ENCODE measurements at regions not wholly inside any gene's neighbourhood (a gene's known extent, or its start where the extent isn't known, plus 50 kb on each side); places are given as distances from the start of the nearest gene placed in this dataset.

- 61 to 86% methylated on average over 1 of the region's 1 CpG for WGBS, 2 donors
- Histone ChIP-seq H3K4me3 (no peak overlapping the region), H3K27ac (no peak overlapping the region), H3K9me3 (no peaks in the 10 kb centered on the region), H3K4me1 (no peaks in the 10 kb centered on the region), H3K27me3 (no peaks in the 10 kb centered on the region), H3K36me3 (no peaks in the 10 kb centered on the region)
- no peak for DNase-seq
- no peak for ATAC-seq (ENCODE audit: low FRiP score in 2 of 2)
- TF ChIP-seq POLR2AphosphoS5 (IDR thresholded peaks at IDR 0.05) = no peak
- no peak for TF ChIP-seq CTCF (IDR thresholded peaks at IDR 0.05)
Measured at GRCh38 chr4:123731035-123731434, 334.4 kb downstream of the SPRY1 start.

- no peak overlapping the region for H3K4me3 ChIP-seq
- ATAC-seq (ENCODE audit: low FRiP score in 2 of 2) (no peak), DNase-seq (no peak)
- peaks cover 0 to 6% (median 2%) of the 10 kb centered on the region in 4 donors for H3K4me1 ChIP-seq
- 97 to 100% methylated on average over 1 of the region's 1 CpG for WGBS, 2 donors
- no peak overlapping the region for H3K27ac ChIP-seq
- no peak for TF ChIP-seq EP300 (IDR thresholded peaks at IDR 0.05)
- no peak for TF ChIP-seq POLR2AphosphoS5 (IDR thresholded peaks at IDR 0.05)
- TF ChIP-seq POLR2A (IDR thresholded peaks at IDR 0.05) = no peak
- TF ChIP-seq CTCF (IDR thresholded peaks at IDR 0.05) = no peak
- no peaks in the 10 kb centered on the region for H3K27me3 ChIP-seq
- no peaks in the 10 kb centered on the region for H3K36me3 ChIP-seq
- H3K9me3 ChIP-seq = no peaks in the 10 kb centered on the region
Measured at GRCh38 chr4:123737156-123737555, 340.6 kb downstream of the SPRY1 start.

- TF ChIP-seq EP300 (IDR thresholded peaks at IDR 0.05) (no peak), CTCF (IDR thresholded peaks at IDR 0.05) (no peak), POLR2A (IDR thresholded peaks at IDR 0.05) (no peak), POLR2AphosphoS5 (IDR thresholded peaks at IDR 0.05) (no peak)
- no peak overlapping the region for H3K4me3 ChIP-seq
- H3K27ac ChIP-seq = no peak overlapping the region
- no peak for ATAC-seq (ENCODE audit: low FRiP score in 2 of 2)
- no peaks in the 10 kb centered on the region for H3K27me3 ChIP-seq
- no peaks in the 10 kb centered on the region for H3K9me3 ChIP-seq
- DNase-seq = no peak
- H3K36me3 ChIP-seq = no peaks in the 10 kb centered on the region
- 95 to 100% methylated on average over 4 of the region's 4 CpGs for WGBS, 2 donors
- H3K4me1 ChIP-seq = peaks cover 2 to 32% (median 13%) of the 10 kb centered on the region in 4 donors
Measured at GRCh38 chr4:123739806-123740205, 343.2 kb downstream of the SPRY1 start.

GRCh38 chr4:123740236-123740635 lies 343.6 kb downstream of the SPRY1 start:
- no peaks in the 10 kb centered on the region for H3K9me3 ChIP-seq
- DNase-seq = no peak
- H3K27me3 ChIP-seq = no peaks in the 10 kb centered on the region
- H3K36me3 ChIP-seq = no peaks in the 10 kb centered on the region
- H3K4me1 ChIP-seq = peaks cover 7 to 35% (median 17%) of the 10 kb centered on the region in 4 donors
- TF ChIP-seq POLR2AphosphoS5 (IDR thresholded peaks at IDR 0.05) = no peak
- no peak for TF ChIP-seq EP300 (IDR thresholded peaks at IDR 0.05)
- no peak for TF ChIP-seq POLR2A (IDR thresholded peaks at IDR 0.05)
- no peak for TF ChIP-seq CTCF (IDR thresholded peaks at IDR 0.05)
- 76 to 84% methylated on average over 3 of the region's 3 CpGs for WGBS, 2 donors
- no peak for ATAC-seq (ENCODE audit: low FRiP score in 2 of 2)
- no peak overlapping the region for H3K27ac ChIP-seq
- no peak overlapping the region for H3K4me3 ChIP-seq

- no peak overlapping the region for H3K4me3 ChIP-seq
- TF ChIP-seq POLR2A (IDR thresholded peaks at IDR 0.05) = no peak
- no peak for TF ChIP-seq EP300 (IDR thresholded peaks at IDR 0.05)
- no peak for TF ChIP-seq CTCF (IDR thresholded peaks at IDR 0.05)
- no peak for TF ChIP-seq POLR2AphosphoS5 (IDR thresholded peaks at IDR 0.05)
- no peak for ATAC-seq (ENCODE audit: low FRiP score in 2 of 2)
Measured at GRCh38 chr4:123741906-123742305, 345.3 kb downstream of the SPRY1 start.

More at GRCh38 chr4:123741906-123742305, 345.3 kb downstream of the SPRY1 start:
- Histone ChIP-seq H3K27ac (peak overlapping the region in 2 of 4 donors; percentile 17 to 67), H3K27me3 (no peaks in the 10 kb centered on the region), H3K36me3 (no peaks in the 10 kb centered on the region), H3K9me3 (no peaks in the 10 kb centered on the region), H3K4me1 (peaks cover 13 to 43% (median 21%) of the 10 kb centered on the region in 4 donors)
- 27 to 35% methylated on average over 2 of the region's 2 CpGs for WGBS, 2 donors
- no peak for DNase-seq

All from upper lobe of left lung (tissue), 6 donors.